Neural progenitor cell (in vitro differentiated cells): ENCODE measurements at regions not wholly inside any gene's neighbourhood (a gene's known extent, or its start where the extent isn't known, plus 50 kb on each side); places are given as distances from the start of the nearest gene placed in this dataset.

Experiments used
- EZH2phosphoT487 ChIP-seq: fragments of 200-600 bp; sonication (generic); IDR thresholded peaks from 2 replicates; pipeline ENCODE4 v1.6.1; 2017; ENCODE audit warnings: antibody characterized with exemption
- TF ChIP-seq, protein P1 (sequence below): fragments of 200-600 bp; sonication (generic); IDR thresholded peaks from 2 replicates; pipeline ENCODE4 v1.5.1; 2017; ENCODE audit warnings: antibody characterized with exemption, mild to moderate bottlenecking

- no peak for TF ChIP-seq EZH2phosphoT487
- TF ChIP-seq, protein P1, sequence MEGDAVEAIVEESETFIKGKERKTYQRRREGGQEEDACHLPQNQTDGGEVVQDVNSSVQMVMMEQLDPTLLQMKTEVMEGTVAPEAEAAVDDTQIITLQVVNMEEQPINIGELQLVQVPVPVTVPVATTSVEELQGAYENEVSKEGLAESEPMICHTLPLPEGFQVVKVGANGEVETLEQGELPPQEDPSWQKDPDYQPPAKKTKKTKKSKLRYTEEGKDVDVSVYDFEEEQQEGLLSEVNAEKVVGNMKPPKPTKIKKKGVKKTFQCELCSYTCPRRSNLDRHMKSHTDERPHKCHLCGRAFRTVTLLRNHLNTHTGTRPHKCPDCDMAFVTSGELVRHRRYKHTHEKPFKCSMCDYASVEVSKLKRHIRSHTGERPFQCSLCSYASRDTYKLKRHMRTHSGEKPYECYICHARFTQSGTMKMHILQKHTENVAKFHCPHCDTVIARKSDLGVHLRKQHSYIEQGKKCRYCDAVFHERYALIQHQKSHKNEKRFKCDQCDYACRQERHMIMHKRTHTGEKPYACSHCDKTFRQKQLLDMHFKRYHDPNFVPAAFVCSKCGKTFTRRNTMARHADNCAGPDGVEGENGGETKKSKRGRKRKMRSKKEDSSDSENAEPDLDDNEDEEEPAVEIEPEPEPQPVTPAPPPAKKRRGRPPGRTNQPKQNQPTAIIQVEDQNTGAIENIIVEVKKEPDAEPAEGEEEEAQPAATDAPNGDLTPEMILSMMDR, result no peak
Observed at GRCh38 chr13:107900775-107901174, 314.6 kb downstream of the LIG4 start.
